A549 (cell line): ENCODE measurements at regions not wholly inside any gene's neighbourhood (a gene's known extent, or its start where the extent isn't known, plus 50 kb on each side); places are given as distances from the start of the nearest gene placed in this dataset.

Experiments used
- ATAC-seq, 2 experiments: fragments of 200-7000 bp in 1 of 2; fragments of >200 bp in 1 of 2; cut with Nextera tagmentation in 1 of 2; cut with Tn5 transposase in 1 of 2; 3 replicates each; pipeline versions ENCODE4 v1.8.0 to v1.9.1; 2018 to 2020; ENCODE audit warnings: mild to moderate bottlenecking in 1 of 2, moderate library complexity in 1 of 2
- CTCF ChIA-PET: fragments of 300-600 bp; sonication (Branson Sonifier 250); formaldehyde crosslinking; extraction: SDS; loops from one replicate; lab custom pipeline; 2021; ENCODE audit warnings: antibody characterized with exemption, inconsistent platforms; lab: Yijun Ruan, JAX
- POLR2A ChIA-PET: fragments of 350-600 bp; formaldehyde crosslinking; extraction: SDS; loops from one replicate; lab custom pipeline; 2021; ENCODE audit warnings: antibody characterized with exemption, inconsistent platforms; lab: Yijun Ruan, JAX
- DNase-seq, 2 experiments: peaks; one replicate each; pipeline versions ENCODE4 v3.0.0 to v3.0.0-alpha.2; 2011 to 2016; ENCODE audit warnings: low read depth in 1 of 2, low spot score in 1 of 2
- FAIRE-seq: peaks from 2 replicates; lab custom pipeline; 2011; peaks lifted over from hg19 to GRCh38; lab: Jason Lieb, UNC
- H3K27ac ChIP-seq, 2 experiments: fragments of >200 bp; sonication (Bioruptor Twin); formaldehyde crosslinking; 3 replicates each; pipeline ENCODE4 v1.5.1; 2016 to 2017
- H3K4me1 ChIP-seq: fragments of >200 bp; sonication (Bioruptor Twin); formaldehyde crosslinking; 3 replicates; pipeline ENCODE4 v1.6.1; 2016
- H3K4me2 ChIP-seq: fragments of >200 bp; sonication (Bioruptor Twin); formaldehyde crosslinking; 3 replicates; pipeline ENCODE4 v1.6.1; 2016
- H3K4me3 ChIP-seq: fragments of >200 bp; sonication (Bioruptor Twin); formaldehyde crosslinking; 3 replicates; pipeline ENCODE4 v1.5.1; 2016
- H3K9me3 ChIP-seq: fragments of >200 bp; sonication (Bioruptor Twin); formaldehyde crosslinking; 3 replicates; pipeline ENCODE4 v1.6.1; 2016
- ATOH8 ChIP-seq: fragments of 250-450 bp; sonication (Bioruptor Pico); IDR thresholded peaks from 2 replicates; pipeline ENCODE4 v1.5.0; 2020; ENCODE audit warnings: low read depth, mild to moderate bottlenecking, moderate library complexity
- BCL3 ChIP-seq: fragments of >200 bp; sonication (Bioruptor Twin); formaldehyde crosslinking; IDR thresholded peaks from 3 replicates; pipeline ENCODE4 v1.6.1; 2016
- CBX2 ChIP-seq: fragments of 200-600 bp; sonication (generic); IDR thresholded peaks from 2 replicates; pipeline ENCODE4 v1.6.1; 2016; ENCODE audit warnings: low read depth, mild to moderate bottlenecking, borderline replicate concordance
- CTCF ChIP-seq: fragments of >200 bp; sonication (Bioruptor Twin); formaldehyde crosslinking; IDR thresholded peaks from 3 replicates; pipeline ENCODE4 v1.5.1; 2016
- FOSL2 ChIP-seq, 2 experiments: fragments of 450-650 bp in 1 of 2; fragments of >200 bp in 1 of 2; sonication (Bioruptor Twin) in 1 of 2; formaldehyde crosslinking; IDR thresholded peaks; 2 replicates each; pipeline versions ENCODE4 v1.5.0 to v1.6.1; 2016 to 2020; ENCODE audit warnings: mild to moderate bottlenecking in 1 of 2, moderate library complexity in 1 of 2
- GATA3 ChIP-seq: IDR thresholded peaks from 2 replicates; pipeline ENCODE4 v1.6.1; 2012; ENCODE audit warnings: borderline replicate concordance
- HEYL ChIP-seq: fragments of 250-450 bp; sonication (Bioruptor Pico); IDR thresholded peaks from 2 replicates; pipeline ENCODE4 v1.8.0; 2021; ENCODE audit warnings: mild to moderate bottlenecking, moderate library complexity
- HMGXB4 ChIP-seq: fragments of 250-450 bp; sonication (Bioruptor Pico); IDR thresholded peaks from 2 replicates; pipeline ENCODE4 v1.5.0; 2021; ENCODE audit warnings: mild to moderate bottlenecking, moderate library complexity, borderline replicate concordance
- KDM5A ChIP-seq: fragments of 200-600 bp; sonication (generic); IDR thresholded peaks from 2 replicates; pipeline ENCODE4 v1.6.1; 2016; ENCODE audit warnings: antibody characterized with exemption, mild to moderate bottlenecking
- MYC ChIP-seq: IDR thresholded peaks from 2 replicates; pipeline ENCODE4 v1.6.1; 2012; ENCODE audit warnings: mild to moderate bottlenecking, inconsistent platforms, low read length, improper control_type of control experiment, borderline replicate concordance
- NPAS2 ChIP-seq: fragments of 250-450 bp; sonication (Bioruptor Pico); IDR thresholded peaks from 2 replicates; pipeline ENCODE4 v1.8.0; 2022; ENCODE audit warnings: mild to moderate bottlenecking, moderate library complexity, borderline replicate concordance
- NR3C1 ChIP-seq: fragments of >200 bp; sonication (Bioruptor Twin); formaldehyde crosslinking; IDR thresholded peaks from 3 replicates; pipeline ENCODE4 v1.6.1; 2017
- PBX3 ChIP-seq: IDR thresholded peaks from 2 replicates; pipeline ENCODE4 v1.6.1; 2012
- POLR2AphosphoS2 ChIP-seq: conservative IDR thresholded peaks from 2 replicates; pipeline ENCODE4 v1.6.1; 2012; ENCODE audit warnings: low read length, improper control_type of control experiment, inconsistent platforms
- RAD21 ChIP-seq, 2 experiments: fragments of >200 bp in 1 of 2; sonication (Bioruptor Twin) in 1 of 2; formaldehyde crosslinking in 1 of 2; IDR thresholded peaks in 1 of 2; conservative IDR thresholded peaks in 1 of 2; 2 replicates in 1 of 2; 3 replicates in 1 of 2; pipeline ENCODE4 v1.6.1; 2012 to 2018; ENCODE audit warnings: inconsistent platforms in 1 of 2
- RCOR1 ChIP-seq: fragments of 150-350 bp; IDR thresholded peaks from 2 replicates; pipeline ENCODE4 v1.6.1; 2014; ENCODE audit warnings: antibody characterized with exemption, low read length, low read depth
- SMC3 ChIP-seq: fragments of >200 bp; sonication (Bioruptor Twin); formaldehyde crosslinking; IDR thresholded peaks from 3 replicates; pipeline ENCODE4 v1.6.1; 2018; ENCODE audit warnings: inconsistent platforms
- SREBF2 ChIP-seq: fragments of 450-650 bp; IDR thresholded peaks from 2 replicates; pipeline ENCODE4 v1.6.1; 2014; ENCODE audit warnings: mild to moderate bottlenecking, moderate library complexity
- TFCP2L1 ChIP-seq: fragments of 250-450 bp; sonication (Bioruptor Pico); IDR thresholded peaks from 2 replicates; pipeline ENCODE4 v1.5.0; 2021; ENCODE audit warnings: mild to moderate bottlenecking
- TP53 ChIP-seq: fragments of 250-450 bp; sonication (Bioruptor Pico); IDR thresholded peaks from 2 replicates; pipeline ENCODE4 v1.5.0; 2021; ENCODE audit warnings: mild to moderate bottlenecking, moderate library complexity
- USF2 ChIP-seq: fragments of 450-650 bp; IDR thresholded peaks from 2 replicates; pipeline ENCODE4 v1.6.1; 2014; ENCODE audit warnings: antibody characterized with exemption
- ZC3H11A ChIP-seq: fragments of 450-650 bp; IDR thresholded peaks from 2 replicates; pipeline ENCODE4 v1.6.1; 2014; ENCODE audit warnings: antibody characterized with exemption, mild to moderate bottlenecking
- ZSCAN20 ChIP-seq: fragments of 250-450 bp; sonication (Bioruptor Pico); IDR thresholded peaks from 2 replicates; pipeline ENCODE4 v1.8.0; 2022; ENCODE audit warnings: mild to moderate bottlenecking, moderate library complexity
- WGBS: methylation state at CpG from one replicate; pipeline ENCODE4 v1.1.6; 2017; ENCODE audit errors: missing lambda C conversion rate; 5-methylcytosine and 5-hydroxymethylcytosine counted together

- TF ChIP-seq MYC: no peak
- TF ChIP-seq ZSCAN20 (CRISPR knock-in tag): no peak
- TF ChIP-seq NPAS2 (CRISPR knock-in tag): no peak
- TF ChIP-seq GATA3: no peak
- TF ChIP-seq ZC3H11A: no peak
- no peak for TF ChIP-seq PBX3
- no peak for TF ChIP-seq POLR2AphosphoS2
- TF ChIP-seq FOSL2 (IDR thresholded peaks at IDR 0.05): no peak
- no peak for TF ChIP-seq FOSL2 (CRISPR knock-in tag; IDR thresholded peaks at IDR 0.05)
- no peak for TF ChIP-seq RAD21 (conservative IDR thresholded peaks at IDR 0.05 in 1 of 2, IDR thresholded peaks at IDR 0.05 in 1 of 2)
- no peak for TF ChIP-seq TFCP2L1 (CRISPR knock-in tag)
- no peak for TF ChIP-seq ATOH8
- no peaks in the 10 kb centered on the region for H3K9me3 ChIP-seq
- FAIRE-seq (no peak), DNase-seq (no peak), ATAC-seq (no peak)
- CTCF ChIA-PET: no interaction called here
- H3K4me3 ChIP-seq: no peak overlapping the region
- WGBS: 34% methylated on average over 2 of the region's 2 CpGs
- H3K4me2 ChIP-seq: no peak overlapping the region
- POLR2A ChIA-PET: no interaction called here
- H3K27ac ChIP-seq: no peak overlapping the region
- H3K4me1 ChIP-seq: no peaks in the 10 kb centered on the region
These were observed 212.7 kb downstream of the ESM1 start for GRCh38 chr5:54772684-54773083.

GRCh38 chr5:54772231-54772630 is 213.2 kb downstream of the ESM1 start:
- H3K9me3 ChIP-seq: no peaks in the 10 kb centered on the region
- CTCF ChIA-PET: no interaction called here
- no peak overlapping the region for H3K27ac ChIP-seq
- no peak for FAIRE-seq
- H3K4me2 ChIP-seq: no peak overlapping the region
- POLR2A ChIA-PET: no interaction called here
- no peak for ATAC-seq
- no peak for TF ChIP-seq SMC3
- TF ChIP-seq RAD21 (conservative IDR thresholded peaks at IDR 0.05 in 1 of 2, IDR thresholded peaks at IDR 0.05 in 1 of 2): no peak
- TF ChIP-seq HMGXB4 (CRISPR knock-in tag): no peak
- no peak for TF ChIP-seq HEYL (CRISPR knock-in tag)
- TF ChIP-seq TP53 (CRISPR knock-in tag): no peak
- no peak for TF ChIP-seq SREBF2
- TF ChIP-seq CTCF: no peak
- no peak for TF ChIP-seq KDM5A
- TF ChIP-seq NPAS2 (CRISPR knock-in tag): no peak
- no peak for TF ChIP-seq RCOR1
- TF ChIP-seq BCL3: no peak
- TF ChIP-seq NR3C1: no peak
- TF ChIP-seq USF2: no peak
- no peak for TF ChIP-seq CBX2
- H3K4me1 ChIP-seq: no peaks in the 10 kb centered on the region
- no peak overlapping the region for H3K4me3 ChIP-seq
- no peak for DNase-seq
- 0% methylated on average over 3 of the region's 3 CpGs for WGBS
